B cell (primary cell): ENCODE measurements at regions not wholly inside any gene's neighbourhood (a gene's known extent, or its start where the extent isn't known, plus 50 kb on each side); places are given as distances from the start of the nearest gene placed in this dataset.

ENCODE experiments used
- ATAC-seq: fragments of 200-7000 bp; cut with Tn5 transposase; one replicate; pipeline ENCODE4 v1.10.0; 2021; ENCODE audit warnings: low read depth, mild to moderate bottlenecking, moderate number of reproducible peaks, moderate library complexity
- CTCF ChIA-PET: fragments of 350-600 bp; sonication (Branson Sonifier 250); formaldehyde crosslinking; loops from one replicate; lab custom pipeline; 2021; ENCODE audit warnings: antibody characterized with exemption, inconsistent platforms; lab: Charles Lee
- POLR2A ChIA-PET: fragments of 350-600 bp; sonication (Branson Sonifier 250); formaldehyde crosslinking; loops from one replicate; lab custom pipeline; 2021; ENCODE audit warnings: antibody characterized with exemption; lab: Charles Lee
- DNase-seq: peaks from one replicate; pipeline ENCODE4 v3.0.0; 2013
- H2AFZ ChIP-seq: 2 replicates; pipeline ENCODE4 v1.6.1; 2012; ENCODE audit warnings: mild to moderate bottlenecking, low read depth, low read length; ENCODE audit not compliant: insufficient read depth, poor library complexity, severe bottlenecking
- H3K27ac ChIP-seq, 2 donors: 1 replicate in 1 of 2; 2 replicates in 1 of 2; pipeline ENCODE4 v1.5.1; 2012 to 2013; ENCODE audit warnings: low read length in 2 of 2, mild to moderate bottlenecking in 2 of 2, moderate library complexity in 1 of 2
- H3K27me3 ChIP-seq, 4 experiments: fragments of 200-600 bp in 1 of 4; sonication (generic) in 1 of 4; replicated peaks in 1 of 4; 1 replicate in 2 of 4; 2 replicates in 2 of 4; pipeline versions ENCODE4 v1.6.1 to v1.7.0; 2013 to 2016; ENCODE audit warnings: low read length in 3 of 4, mild to moderate bottlenecking in 2 of 4, mixed read lengths in 1 of 4, moderate library complexity in 1 of 4; ENCODE audit not compliant: insufficient read depth in 4 of 4, control insufficient read depth in 3 of 4; ENCODE audit errors: control extremely low read depth in 1 of 4
- H3K36me3 ChIP-seq, 2 experiments: replicated peaks in 1 of 2; 1 replicate in 1 of 2; 2 replicates in 1 of 2; pipeline versions ENCODE4 v1.6.1 to v1.7.1; 2013; ENCODE audit warnings: low read length in 1 of 2; ENCODE audit not compliant: insufficient read depth in 2 of 2, control insufficient read depth in 1 of 2; ENCODE audit errors: control extremely low read depth in 1 of 2, extremely low read depth in 1 of 2
- H3K4me1 ChIP-seq, 2 donors: fragments of 200-600 bp in 1 of 2; sonication (generic) in 1 of 2; 1 replicate in 1 of 2; 2 replicates in 1 of 2; pipeline versions ENCODE4 v1.5.1 to v1.6.1; 2013 to 2017; ENCODE audit warnings: low read length in 2 of 2; ENCODE audit not compliant: control insufficient read depth in 2 of 2, insufficient read depth in 2 of 2
- H3K4me2 ChIP-seq: replicated peaks from 2 replicates; pipeline ENCODE3; 2012; ENCODE audit warnings: mild to moderate bottlenecking, low read depth, low read length; ENCODE audit not compliant: poor library complexity, severe bottlenecking
- H3K4me3 ChIP-seq, 5 experiments: fragments of 200-600 bp in 1 of 5; sonication (generic) in 1 of 5; 1 replicate in 3 of 5; 2 replicates in 2 of 5; pipeline versions ENCODE4 v1.5.1 to v1.7.0; 2011 to 2016; ENCODE audit warnings: low read length in 4 of 5, mild to moderate bottlenecking in 4 of 5, low read depth in 2 of 5, control low read depth in 1 of 5, moderate library complexity in 1 of 5; ENCODE audit not compliant: insufficient read depth in 1 of 5; ENCODE audit errors: control extremely low read depth in 1 of 5, extremely low read depth in 1 of 5
- H3K79me2 ChIP-seq: fragments of 200-600 bp; sonication (generic); one replicate; pipeline ENCODE4 v1.6.0; 2016; ENCODE audit warnings: low read length; ENCODE audit not compliant: control insufficient read depth, insufficient read depth
- H3K9ac ChIP-seq: fragments of 200-600 bp; sonication (generic); 2 replicates; pipeline ENCODE4 v1.6.1; 2017; ENCODE audit warnings: mild to moderate bottlenecking, low read length, moderate library complexity
- H3K9me3 ChIP-seq, 3 donors: one replicate each; pipeline versions ENCODE4 v1.6.1 to v1.7.1; 2013; ENCODE audit warnings: low read length in 2 of 3; ENCODE audit not compliant: control insufficient read depth in 2 of 3, insufficient read depth in 1 of 3; ENCODE audit errors: control extremely low read depth in 1 of 3
- H4K20me1 ChIP-seq: 2 replicates; pipeline ENCODE4 v1.6.0; 2012; ENCODE audit warnings: mild to moderate bottlenecking, low read length; ENCODE audit not compliant: insufficient read depth, control insufficient read depth, poor library complexity, severe bottlenecking
- H3K27ac Mint-ChIP-seq: one replicate; pipeline ENCODE4 v1.8.0; 2021; ENCODE audit warnings: mixed read lengths
- H3K27me3 Mint-ChIP-seq: one replicate; pipeline ENCODE4 v1.8.0; 2021; ENCODE audit warnings: mixed read lengths
- H3K4me1 Mint-ChIP-seq: one replicate; pipeline ENCODE4 v1.8.0; 2021; ENCODE audit warnings: mixed read lengths
- H3K4me3 Mint-ChIP-seq: one replicate; pipeline ENCODE4 v1.8.0; 2021; ENCODE audit warnings: mixed read lengths
- H3K9me3 Mint-ChIP-seq: one replicate; pipeline ENCODE4 v1.8.0; 2022; ENCODE audit warnings: mixed read lengths; ENCODE audit not compliant: insufficient read depth
- CTCF ChIP-seq: fragments of 200-600 bp; IDR thresholded peaks from one replicate; pipeline ENCODE4 v1.8.0; 2022; ENCODE audit warnings: antibody characterized with exemption, mild to moderate bottlenecking
- EZH2 ChIP-seq: IDR thresholded peaks from 2 replicates; pipeline ENCODE4 v1.6.1; 2012; ENCODE audit warnings: borderline replicate concordance, low read depth, mild to moderate bottlenecking, moderate library complexity, low read length; ENCODE audit not compliant: insufficient read depth, poor library complexity, severe bottlenecking
- WGBS: methylation state at CpG from one replicate; pipeline ENCODE4 v1.1.5; 2013; ENCODE audit warnings: missing lambda C conversion rate; ENCODE audit not compliant: insufficient coverage; 5-methylcytosine and 5-hydroxymethylcytosine counted together
- intact Hi-C: fragments of 100-400 bp; cut with micrococcal nuclease; formaldehyde crosslinking; loops from one replicate; pipeline ENCODE4 v1.10.0; 2022

- no peak overlapping the region for H3K4me2 ChIP-seq
- no CpG with 5 or more reads among the region's 1 CpG for WGBS
- H4K20me1 ChIP-seq, result no peaks in the 10 kb centered on the region
- TF ChIP-seq EZH2 (no peak), CTCF (no peak)
- CTCF ChIA-PET, result interaction anchor here (1.0 kb wide), 1 partner anchor 9 kb away, joined by 3 read pairs; no protein-coding TSS in a partner anchor
- H3K9me3 Mint-ChIP-seq, result no peaks in the 10 kb centered on the region
- no peak overlapping the region for H3K27ac ChIP-seq
- no peaks in the 10 kb centered on the region for H3K27me3 ChIP-seq
- DNase-seq (no peak), ATAC-seq (no peak)
- H3K9me3 ChIP-seq, result no peaks in the 10 kb centered on the region
- POLR2A ChIA-PET, result no interaction called here
- no peak overlapping the region for H3K4me3 ChIP-seq
- no peaks in the 10 kb centered on the region for H3K4me1 Mint-ChIP-seq
- intact Hi-C loops, result no loop called here
- H3K79me2 ChIP-seq, result no peaks in the 10 kb centered on the region
- no peak overlapping the region for H3K9ac ChIP-seq
- no peak overlapping the region for H2AFZ ChIP-seq
- no peak overlapping the region for H3K27ac Mint-ChIP-seq
- no peaks in the 10 kb centered on the region for H3K36me3 ChIP-seq
- H3K27me3 Mint-ChIP-seq, result no peaks in the 10 kb centered on the region
- H3K4me3 Mint-ChIP-seq, result no peak overlapping the region
- H3K4me1 ChIP-seq, result no peaks in the 10 kb centered on the region
Observed at GRCh38 chr1:60573121-60573520, 499.6 kb upstream of the C1orf87 start.

GRCh38 chr1:60572378-60572777 is 498.8 kb upstream of the C1orf87 start:
- no peaks in the 10 kb centered on the region for H3K27me3 ChIP-seq
- H3K4me3 ChIP-seq, result no peak overlapping the region
- no peaks in the 10 kb centered on the region for H3K9me3 ChIP-seq
- Mint-ChIP-seq H3K4me1 (no peaks in the 10 kb centered on the region), H3K4me3 (no peak overlapping the region), H3K9me3 (no peaks in the 10 kb centered on the region), H3K27ac (no peak overlapping the region), H3K27me3 (no peaks in the 10 kb centered on the region)
- no peaks in the 10 kb centered on the region for H3K79me2 ChIP-seq
- no peaks in the 10 kb centered on the region for H4K20me1 ChIP-seq
- ATAC-seq (no peak), DNase-seq (no peak)
- TF ChIP-seq EZH2 (no peak), CTCF (no peak)
- H2AFZ ChIP-seq, result no peak overlapping the region
- H3K4me1 ChIP-seq, result no peaks in the 10 kb centered on the region
- 100% methylated on average over 1 of the region's 4 CpGs for WGBS
- no peak overlapping the region for H3K27ac ChIP-seq
- no peak overlapping the region for H3K4me2 ChIP-seq
- intact Hi-C loops, result no loop called here
- ChIA-PET CTCF (interaction anchor here (1.0 kb wide), 1 partner anchor 8 kb away, joined by 3 read pairs; no protein-coding TSS in a partner anchor), POLR2A (no interaction called here)
- no peak overlapping the region for H3K9ac ChIP-seq
- no peaks in the 10 kb centered on the region for H3K36me3 ChIP-seq
